HEK293 (cell line): ENCODE measurements at regions not wholly inside any gene's neighbourhood (a gene's known extent, or its start where the extent isn't known, plus 50 kb on each side); places are given as distances from the start of the nearest gene placed in this dataset.

Experiments used
- CTCF ChIA-PET: fragments of 350-600 bp; formaldehyde crosslinking; extraction: SDS; loops from one replicate; lab custom pipeline; 2021; ENCODE audit warnings: antibody characterized with exemption; lab: Yijun Ruan, JAX
- POLR2A ChIA-PET: fragments of 300-600 bp; formaldehyde crosslinking; extraction: SDS; loops from one replicate; lab custom pipeline; 2020; ENCODE audit warnings: antibody characterized with exemption, inconsistent platforms; lab: Yijun Ruan, JAX
- H3K27ac ChIP-seq: fragments of 200-500 bp; sonication (Bioruptor generic); 2 replicates; pipeline ENCODE4 v1.5.1; 2014; ENCODE audit warnings: low read depth, low read length, control low read depth, inconsistent platforms; ENCODE audit errors: extremely low read depth
- H3K36me3 ChIP-seq, 2 experiments: fragments of 200-500 bp in 1 of 2; sonication (Bioruptor generic) in 1 of 2; 1 replicate in 1 of 2; 2 replicates in 1 of 2; pipeline ENCODE4 v1.5.1; 2014 to 2017; ENCODE audit warnings: inconsistent platforms in 2 of 2, low read length in 2 of 2; ENCODE audit not compliant: control insufficient read depth in 2 of 2, insufficient read depth in 1 of 2
- H3K4me1 ChIP-seq: fragments of 200-500 bp; sonication (Bioruptor generic); 2 replicates; pipeline ENCODE4 v1.5.1; 2014; ENCODE audit warnings: mild to moderate bottlenecking, low read length, inconsistent platforms; ENCODE audit not compliant: control insufficient read depth, insufficient read depth
- H3K4me3 ChIP-seq: 2 replicates; pipeline ENCODE4 v1.5.1; 2011; ENCODE audit warnings: low read depth, mild to moderate bottlenecking, control low read depth, low read length, moderate library complexity
- H3K9me3 ChIP-seq: fragments of 200-500 bp; sonication (Bioruptor generic); 2 replicates; pipeline ENCODE4 v1.5.1; 2014; ENCODE audit warnings: low read depth, low read length, inconsistent platforms; ENCODE audit not compliant: control insufficient read depth, insufficient read depth
- ELK4 ChIP-seq: IDR thresholded peaks from 2 replicates; pipeline ENCODE4 v1.6.1; 2011; ENCODE audit warnings: mild to moderate bottlenecking, low read depth, low read length, borderline replicate concordance
- HOXA7 ChIP-seq: sonication (generic); formaldehyde crosslinking; IDR thresholded peaks from 2 replicates; pipeline ENCODE4 v1.8.1; 2022; ENCODE audit warnings: missing genetic modification reagents, borderline replicate concordance
- IKZF3 ChIP-seq: fragments of 450-650 bp; IDR thresholded peaks from 2 replicates; pipeline ENCODE4 v1.5.0; 2018; ENCODE audit warnings: missing biosample characterization, mild to moderate bottlenecking, missing genetic modification characterization, moderate library complexity
- MYNN ChIP-seq: fragments of 450-650 bp; formaldehyde crosslinking; IDR thresholded peaks from 2 replicates; pipeline ENCODE4 v1.5.1; 2016; ENCODE audit warnings: missing biosample characterization, missing genetic modification characterization, borderline replicate concordance
- PRDM1 ChIP-seq: fragments of 450-650 bp; formaldehyde crosslinking; IDR thresholded peaks from 2 replicates; pipeline ENCODE4; 2016; ENCODE audit warnings: missing biosample characterization, missing genetic modification characterization
- REPIN1 ChIP-seq: fragments of 450-650 bp; formaldehyde crosslinking; IDR thresholded peaks from 2 replicates; pipeline ENCODE4 v1.5.1; 2017; ENCODE audit warnings: missing biosample characterization, missing genetic modification characterization, low read depth
- WT1 ChIP-seq: fragments of 450-650 bp; formaldehyde crosslinking; IDR thresholded peaks from 2 replicates; pipeline ENCODE4 v1.5.1; 2016; ENCODE audit warnings: missing biosample characterization, missing genetic modification characterization
- ZBTB20 ChIP-seq: fragments of 450-650 bp; formaldehyde crosslinking; IDR thresholded peaks from 2 replicates; pipeline ENCODE4 v1.5.1; 2016; ENCODE audit warnings: missing biosample characterization, missing genetic modification characterization
- ZBTB49 ChIP-seq: fragments of 450-650 bp; formaldehyde crosslinking; IDR thresholded peaks from 2 replicates; pipeline ENCODE4 v1.5.1; 2016; ENCODE audit warnings: missing biosample characterization, missing genetic modification characterization, low read depth
- ZNF138 ChIP-seq: fragments of 450-650 bp; formaldehyde crosslinking; IDR thresholded peaks from 2 replicates; pipeline ENCODE4 v1.5.1; 2016; ENCODE audit warnings: missing biosample characterization, missing genetic modification characterization, borderline replicate concordance
- ZNF175 ChIP-seq: fragments of 450-650 bp; formaldehyde crosslinking; IDR thresholded peaks from 2 replicates; pipeline ENCODE4 v1.5.1; 2016; ENCODE audit warnings: missing biosample characterization, missing genetic modification characterization
- ZNF18 ChIP-seq: fragments of 450-650 bp; formaldehyde crosslinking; IDR thresholded peaks from 2 replicates; pipeline ENCODE4 v1.5.1; 2016; ENCODE audit warnings: missing biosample characterization, missing genetic modification characterization
- ZNF184 ChIP-seq: fragments of 450-650 bp; IDR thresholded peaks from 2 replicates; pipeline ENCODE4 v1.5.1; 2018; ENCODE audit warnings: missing biosample characterization, mild to moderate bottlenecking, missing genetic modification characterization
- ZNF202 ChIP-seq: fragments of 450-650 bp; formaldehyde crosslinking; IDR thresholded peaks from 2 replicates; pipeline ENCODE4 v1.5.1; 2016; ENCODE audit warnings: missing biosample characterization, missing genetic modification characterization, borderline replicate concordance
- ZNF248 ChIP-seq: fragments of 450-650 bp; formaldehyde crosslinking; IDR thresholded peaks from 2 replicates; pipeline ENCODE4 v1.5.1; 2017; ENCODE audit warnings: missing biosample characterization, missing genetic modification characterization
- ZNF274 ChIP-seq, 2 experiments: fragments of 200-500 bp in 1 of 2; fragments of 450-650 bp in 1 of 2; sonication (Bioruptor generic) in 1 of 2; formaldehyde crosslinking in 1 of 2; IDR thresholded peaks; 2 replicates each; pipeline versions ENCODE4 v1.5.1 to v1.6.1; 2014 to 2016; ENCODE audit warnings: borderline replicate concordance in 1 of 2, inconsistent platforms in 1 of 2, low read length in 1 of 2, missing biosample characterization in 1 of 2, missing genetic modification characterization in 1 of 2
- ZNF354C ChIP-seq: fragments of 450-650 bp; formaldehyde crosslinking; IDR thresholded peaks from 2 replicates; pipeline ENCODE4 v1.5.1; 2016; ENCODE audit warnings: missing biosample characterization, missing genetic modification characterization, low read depth, borderline replicate concordance
- ZNF473 ChIP-seq: fragments of 450-650 bp; formaldehyde crosslinking; IDR thresholded peaks from 2 replicates; pipeline ENCODE4 v1.5.1; 2017; ENCODE audit warnings: missing biosample characterization, missing genetic modification characterization
- ZNF501 ChIP-seq: fragments of 450-650 bp; formaldehyde crosslinking; IDR thresholded peaks from 2 replicates; pipeline ENCODE4 v1.5.1; 2016; ENCODE audit warnings: missing biosample characterization, missing genetic modification characterization
- ZNF621 ChIP-seq: fragments of 450-650 bp; formaldehyde crosslinking; IDR thresholded peaks from 2 replicates; pipeline ENCODE4 v1.5.1; 2017; ENCODE audit warnings: missing biosample characterization, missing genetic modification characterization
- ZNF626 ChIP-seq: fragments of 450-650 bp; sonication (Bioruptor Pico); formaldehyde crosslinking; IDR thresholded peaks from 2 replicates; pipeline ENCODE4 v1.5.1; 2018; ENCODE audit warnings: missing biosample characterization, missing genetic modification characterization, inconsistent platforms
- ZNF785 ChIP-seq: fragments of 450-650 bp; formaldehyde crosslinking; IDR thresholded peaks from 2 replicates; pipeline ENCODE4 v1.5.1; 2016; ENCODE audit warnings: missing biosample characterization, missing genetic modification characterization
- ZSCAN30 ChIP-seq: fragments of 450-650 bp; IDR thresholded peaks from 2 replicates; pipeline ENCODE4 v1.5.1; 2018; ENCODE audit warnings: missing biosample characterization, mild to moderate bottlenecking, missing genetic modification characterization, moderate library complexity
- ZSCAN5A ChIP-seq: fragments of 450-650 bp; formaldehyde crosslinking; IDR thresholded peaks from 2 replicates; pipeline ENCODE4 v1.5.1; 2016; ENCODE audit warnings: missing biosample characterization, missing genetic modification characterization
- ZXDB ChIP-seq: fragments of 450-650 bp; formaldehyde crosslinking; IDR thresholded peaks from 2 replicates; pipeline ENCODE4 v1.5.1; 2016; ENCODE audit warnings: missing biosample characterization, missing genetic modification characterization

GRCh38 chr14:87149583-87150354 lies 843.2 kb downstream of the GALC start:
- no peaks in the 10 kb centered on the region for H3K9me3 ChIP-seq
- no peak for TF ChIP-seq ZBTB20 (tag by site-specific recombination)
- TF ChIP-seq ZNF621 (tag by site-specific recombination) = no peak
- TF ChIP-seq ZNF248 (tag by site-specific recombination) = no peak
- no peak for TF ChIP-seq ZNF785
- TF ChIP-seq ZSCAN30 (tag by site-specific recombination) = no peak
- no peak for TF ChIP-seq ZNF354C (tag by site-specific recombination)
- TF ChIP-seq PRDM1 = no peak
- TF ChIP-seq MYNN (tag by site-specific recombination) = no peak
- no peak for TF ChIP-seq ZSCAN5A (tag by site-specific recombination)
- TF ChIP-seq ZXDB (tag by site-specific recombination) = no peak
- ChIA-PET CTCF (interaction anchor here (0.7 kb wide), 1 partner anchor 20 kb away, joined by 3 read pairs; no protein-coding TSS in a partner anchor), POLR2A (no interaction called here)
- H3K4me3 ChIP-seq = no peak overlapping the region
- H3K36me3 ChIP-seq = no peaks in the 10 kb centered on the region
- H3K27ac ChIP-seq = no peak overlapping the region
- H3K4me1 ChIP-seq = no peaks in the 10 kb centered on the region

GRCh38 chr14:87148655-87149054 lies 844.3 kb downstream of the GALC start:
- TF ChIP-seq ZNF184 (tag by site-specific recombination) = no peak
- no peak for TF ChIP-seq ZNF274 (IDR thresholded peaks at IDR 0.05; ENCODE audit: low read length)
- TF ChIP-seq ZNF274 (tag by site-specific recombination; IDR thresholded peaks at IDR 0.05; ENCODE audit: borderline replicate concordance) = no peak
- no peak for TF ChIP-seq ZNF175 (tag by site-specific recombination)
- TF ChIP-seq ZNF501 (tag by site-specific recombination) = no peak
- no peak for TF ChIP-seq REPIN1 (tag by site-specific recombination)
- no peak for TF ChIP-seq ZNF473 (tag by site-specific recombination)
- TF ChIP-seq ZNF202 (tag by site-specific recombination) = no peak
- no peaks in the 10 kb centered on the region for H3K4me1 ChIP-seq
- H3K4me3 ChIP-seq = no peak overlapping the region
- H3K9me3 ChIP-seq = no peaks in the 10 kb centered on the region
- no peak overlapping the region for H3K27ac ChIP-seq
- H3K36me3 ChIP-seq = no peaks in the 10 kb centered on the region
- ChIA-PET POLR2A (no interaction called here), CTCF (interaction anchor here (0.7 kb wide), 1 partner anchor 21 kb away, joined by 3 read pairs; no protein-coding TSS in a partner anchor)

- no peak overlapping the region for H3K4me3 ChIP-seq
- H3K36me3 ChIP-seq = no peaks in the 10 kb centered on the region
- no peaks in the 10 kb centered on the region for H3K9me3 ChIP-seq
- H3K27ac ChIP-seq = no peak overlapping the region
- POLR2A ChIA-PET = no interaction called here
- CTCF ChIA-PET = no interaction called here
- no peaks in the 10 kb centered on the region for H3K4me1 ChIP-seq
- TF ChIP-seq ZBTB49 (no peak), ELK4 (no peak), HOXA7 (CRISPR knock-in tag) (no peak), ZNF18 (tag by site-specific recombination) (no peak), ZNF138 (no peak), WT1 (tag by site-specific recombination) (no peak), ZNF626 (tag by site-specific recombination) (no peak), IKZF3 (tag by site-specific recombination) (no peak)
These were observed 850.3 kb downstream of the GALC start for GRCh38 chr14:87142551-87143211.
